Stomach (tissue), 8 donors: ENCODE measurements at regions not wholly inside any gene's neighbourhood (a gene's known extent, or its start where the extent isn't known, plus 50 kb on each side); places are given as distances from the start of the nearest gene placed in this dataset.

Source experiments
- DNase-seq, 2 donors: peaks; one replicate each; pipeline versions ENCODE4 v3.0.0 to v3.0.0-alpha.2; 2013 to 2019
- H3K27ac ChIP-seq, 5 donors: fragments of 200-600 bp in 4 of 5; sonication (generic) in 4 of 5; one replicate each; pipeline ENCODE4 v1.5.1; 2013 to 2019; ENCODE audit warnings: mild to moderate bottlenecking in 1 of 5, moderate library complexity in 1 of 5
- H3K27me3 ChIP-seq, 3 donors: fragments of 200-600 bp; sonication (generic); one replicate each; pipeline ENCODE4 v1.5.1; 2017 to 2019; ENCODE audit warnings: mixed run types in 1 of 3
- H3K36me3 ChIP-seq, 4 donors: fragments of 200-600 bp; sonication (generic); 1 replicate in 3 of 4; 2 replicates in 1 of 4; pipeline ENCODE4 v1.5.1; 2016 to 2019
- H3K4me1 ChIP-seq, 4 donors: fragments of 200-600 bp; sonication (generic); one replicate each; pipeline ENCODE4 v1.5.1; 2016 to 2019
- H3K4me3 ChIP-seq, 4 donors: fragments of 200-600 bp; sonication (generic) in 3 of 4; one replicate each; pipeline ENCODE4 v1.5.1; 2016 to 2019; ENCODE audit warnings: mild to moderate bottlenecking in 1 of 4
- H3K9me3 ChIP-seq, 4 donors: fragments of 200-600 bp; sonication (generic); one replicate each; pipeline ENCODE4 v1.5.1; 2016 to 2019
- EP300 ChIP-seq: sonication (generic); formaldehyde crosslinking; IDR thresholded peaks from one replicate; pipeline ENCODE4 v1.6.1; 2017; ENCODE audit warnings: antibody characterized with exemption
- POLR2A ChIP-seq, 4 donors: fragments of 450-650 bp; IDR thresholded peaks; one replicate each; pipeline ENCODE4 v1.6.1; 2016; ENCODE audit warnings: antibody characterized with exemption in 4 of 4, control low read depth in 2 of 4, mild to moderate bottlenecking in 1 of 4, moderate library complexity in 1 of 4
- POLR2AphosphoS5 ChIP-seq, 3 donors: sonication (generic); formaldehyde crosslinking; IDR thresholded peaks; one replicate each; pipeline ENCODE4 v1.6.1; 2016; ENCODE audit warnings: antibody characterized with exemption in 3 of 3
- WGBS, 5 donors: extraction: QIAGEN DNeasy Blood & Tissue Kit in 3 of 5; methylation state at CpG; one replicate each; pipeline versions ENCODE4 v1.1.5 to v1.1.7; 2013 to 2018; 5-methylcytosine and 5-hydroxymethylcytosine counted together
- intact Hi-C: fragments of 100-400 bp; cut with DNase I; formaldehyde crosslinking; loops from one replicate; pipeline ENCODE4 v1.15.1; 2023; ENCODE audit warnings: low total_unique reads
- TF ChIP-seq, protein P1 (sequence below), 7 experiments: fragments of 450-650 bp in 4 of 7; fragments of 200-600 bp in 3 of 7; sonication (generic) in 3 of 7; IDR thresholded peaks; one replicate each; pipeline ENCODE4 v1.5.1; 2016 to 2019; ENCODE audit warnings: antibody characterized with exemption in 7 of 7, control low read depth in 2 of 7, mild to moderate bottlenecking in 1 of 7
- donor health status: healthy with polysubstance abuse.
- donor health status: Bipolar disorder and iron deficiency.
- donor health status: healthy.

DNA sequence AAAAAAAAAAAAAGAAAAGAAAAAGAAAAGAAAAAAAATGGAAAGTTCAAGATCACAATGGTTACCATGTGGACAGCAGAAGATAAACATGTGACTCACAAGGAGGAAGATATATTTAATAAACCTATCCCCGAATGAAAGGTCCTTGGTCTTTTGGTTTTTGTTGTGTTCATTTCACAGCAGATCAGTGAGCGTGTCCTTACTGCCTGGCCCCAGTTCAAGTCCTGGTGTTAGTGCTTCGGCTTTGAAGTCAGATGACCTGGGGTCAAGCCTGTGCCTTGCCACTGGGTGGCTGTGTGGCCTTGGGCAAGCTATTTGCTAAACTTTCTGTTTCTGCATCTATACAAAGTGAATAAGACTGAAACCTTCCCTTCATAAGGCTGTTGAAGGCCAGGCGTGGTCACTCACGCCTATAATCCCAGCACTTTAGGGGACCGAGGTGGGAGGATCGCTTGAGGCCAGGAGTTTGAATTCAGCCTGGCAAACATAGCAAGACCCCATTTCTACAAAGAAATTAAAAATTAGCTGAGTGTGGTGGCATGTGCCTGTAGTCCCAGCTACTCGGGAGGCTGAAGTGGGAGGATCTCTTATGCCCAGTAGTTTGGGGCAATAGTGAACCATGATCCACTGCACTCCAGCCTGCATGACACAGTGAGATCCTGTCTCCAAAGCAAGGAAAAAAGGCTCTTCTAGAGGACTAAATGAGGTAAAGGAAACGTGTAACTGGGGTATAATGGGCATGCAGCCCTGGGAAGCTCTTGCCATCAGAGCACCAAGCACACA lies 94.5 kb upstream of the SPATA31D4 start:
- no peak overlapping the region for H3K4me3 ChIP-seq
- no peaks in the 10 kb centered on the region for H3K9me3 ChIP-seq
- TF ChIP-seq, protein P1, sequence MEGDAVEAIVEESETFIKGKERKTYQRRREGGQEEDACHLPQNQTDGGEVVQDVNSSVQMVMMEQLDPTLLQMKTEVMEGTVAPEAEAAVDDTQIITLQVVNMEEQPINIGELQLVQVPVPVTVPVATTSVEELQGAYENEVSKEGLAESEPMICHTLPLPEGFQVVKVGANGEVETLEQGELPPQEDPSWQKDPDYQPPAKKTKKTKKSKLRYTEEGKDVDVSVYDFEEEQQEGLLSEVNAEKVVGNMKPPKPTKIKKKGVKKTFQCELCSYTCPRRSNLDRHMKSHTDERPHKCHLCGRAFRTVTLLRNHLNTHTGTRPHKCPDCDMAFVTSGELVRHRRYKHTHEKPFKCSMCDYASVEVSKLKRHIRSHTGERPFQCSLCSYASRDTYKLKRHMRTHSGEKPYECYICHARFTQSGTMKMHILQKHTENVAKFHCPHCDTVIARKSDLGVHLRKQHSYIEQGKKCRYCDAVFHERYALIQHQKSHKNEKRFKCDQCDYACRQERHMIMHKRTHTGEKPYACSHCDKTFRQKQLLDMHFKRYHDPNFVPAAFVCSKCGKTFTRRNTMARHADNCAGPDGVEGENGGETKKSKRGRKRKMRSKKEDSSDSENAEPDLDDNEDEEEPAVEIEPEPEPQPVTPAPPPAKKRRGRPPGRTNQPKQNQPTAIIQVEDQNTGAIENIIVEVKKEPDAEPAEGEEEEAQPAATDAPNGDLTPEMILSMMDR (IDR thresholded peaks at IDR 0.05), result no peak
- peak in 1 of 3 donors; percentile 8 for TF ChIP-seq POLR2AphosphoS5 (IDR thresholded peaks at IDR 0.05)
- no peaks in the 10 kb centered on the region for H3K36me3 ChIP-seq
- WGBS, 5 donors, result 71 to 78% (median 73%) methylated on average over 9 of the region's 9 CpGs
- peaks cover 0 to 9% (median 4%) of the 10 kb centered on the region in 4 donors for H3K4me1 ChIP-seq
- intact Hi-C loops, result no loop called here
- DNase-seq, result peak in 1 of 2 donors; percentile 31
- peak overlapping the region in 2 of 5 donors; percentile 20 to 41 for H3K27ac ChIP-seq
- no peaks in the 10 kb centered on the region for H3K27me3 ChIP-seq

DNA sequence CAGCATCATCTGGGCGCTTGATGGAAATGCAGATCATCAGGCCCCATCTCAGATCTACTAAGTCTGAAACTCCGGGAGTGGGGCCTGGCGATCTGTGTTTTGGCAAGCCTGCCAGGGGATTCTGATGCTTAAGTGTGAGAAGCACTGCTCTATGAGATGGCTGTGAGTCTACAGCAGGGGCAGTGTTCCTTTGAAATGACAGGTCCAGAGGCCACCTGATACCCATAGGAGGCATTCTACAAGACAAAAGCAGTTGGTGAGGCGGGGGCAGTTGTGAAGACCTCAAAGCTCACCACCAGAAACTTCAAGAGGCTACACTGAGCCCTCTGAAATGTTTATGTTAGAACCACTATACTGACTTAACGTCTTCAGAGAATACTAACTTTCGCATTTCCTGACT lies 86.9 kb upstream of the SPATA31D4 start:
- no peak overlapping the region for H3K4me3 ChIP-seq
- H3K9me3 ChIP-seq, result no peaks in the 10 kb centered on the region
- intact Hi-C loops, result no loop called here
- H3K27ac ChIP-seq, result no peak overlapping the region
- no peaks in the 10 kb centered on the region for H3K27me3 ChIP-seq
- TF ChIP-seq POLR2AphosphoS5 (IDR thresholded peaks at IDR 0.05) (no peak), EP300 (no peak), POLR2A (IDR thresholded peaks at IDR 0.05) (no peak)
- TF ChIP-seq, protein P1 (IDR thresholded peaks at IDR 0.05), result no peak
- 79 to 96% (median 93%) methylated on average over 6 of the region's 6 CpGs for WGBS, 5 donors
- DNase-seq, result no peak
- H3K36me3 ChIP-seq, result no peaks in the 10 kb centered on the region
- no peaks in the 10 kb centered on the region for H3K4me1 ChIP-seq

DNA sequence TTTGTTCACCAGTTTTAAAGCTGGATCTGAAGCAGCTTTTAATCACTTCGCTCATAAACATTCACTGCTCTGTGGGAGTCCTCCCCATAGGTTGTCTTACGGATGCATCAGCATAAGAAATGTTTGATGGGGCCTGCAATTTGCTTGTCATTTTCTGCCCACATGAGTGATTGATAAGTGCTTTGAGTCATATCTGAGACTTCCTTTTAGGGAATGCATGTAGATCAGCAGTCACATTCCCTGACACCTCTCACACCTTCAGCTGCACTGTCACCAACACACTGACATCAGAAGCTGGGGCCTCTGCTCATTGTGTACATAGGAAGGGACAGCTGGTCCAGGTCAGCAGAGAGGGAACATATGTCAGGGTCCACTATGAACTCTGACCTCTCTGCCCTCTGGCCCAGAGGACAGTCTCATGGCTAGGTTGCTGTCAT lies 84.1 kb upstream of the SPATA31D4 start:
- Histone ChIP-seq H3K36me3 (no peaks in the 10 kb centered on the region), H3K4me1 (peaks cover 0 to 8% (median 4%) of the 10 kb centered on the region in 4 donors), H3K4me3 (no peak overlapping the region), H3K27ac (peak overlapping the region in 1 of 5 donors; percentile 31), H3K9me3 (no peaks in the 10 kb centered on the region), H3K27me3 (no peaks in the 10 kb centered on the region)
- WGBS, 5 donors, result 93 to 100% (median 94%) methylated on average over 2 of the region's 2 CpGs
- intact Hi-C loops, result no loop called here
- TF ChIP-seq POLR2A (IDR thresholded peaks at IDR 0.05), result no peak
- no peak for TF ChIP-seq EP300
- TF ChIP-seq, protein P1 (IDR thresholded peaks at IDR 0.05), result no peak
- no peak for DNase-seq

DNA sequence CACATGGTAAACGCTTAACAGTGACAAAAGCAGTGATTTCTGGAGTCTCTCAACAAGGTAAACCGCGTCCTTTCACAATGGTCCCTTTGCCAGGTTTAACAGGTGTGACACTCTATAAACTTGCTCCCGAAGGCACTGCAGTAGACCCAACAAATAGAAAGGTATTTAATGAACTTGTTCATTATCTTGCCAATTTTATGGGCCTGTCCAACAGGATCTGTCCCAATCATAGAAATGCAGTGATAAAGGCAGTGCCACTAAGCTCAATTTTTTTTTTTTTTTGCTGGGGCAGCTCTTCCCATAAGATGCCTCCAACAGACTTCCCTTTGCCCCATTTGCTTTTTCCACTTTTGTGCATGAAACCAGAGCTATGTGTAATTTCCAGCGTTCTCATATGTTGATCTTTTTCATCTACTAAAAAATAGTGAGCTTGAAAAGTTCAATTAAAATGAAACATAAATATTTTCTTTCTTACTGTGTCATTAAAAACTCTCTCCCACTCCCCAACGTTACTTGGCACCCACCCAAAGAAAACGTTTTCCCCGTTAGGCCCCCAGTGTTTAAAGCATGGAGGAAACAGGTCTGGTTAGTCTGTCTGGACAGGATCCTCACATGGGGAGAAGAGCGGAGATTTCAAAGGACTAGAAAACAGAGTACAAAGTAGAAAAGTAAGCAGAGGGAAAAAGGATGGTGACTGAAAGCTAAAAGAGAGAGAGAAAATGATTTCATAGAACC lies 80.9 kb upstream of the SPATA31D4 start:
- Histone ChIP-seq H3K9me3 (no peaks in the 10 kb centered on the region), H3K36me3 (no peaks in the 10 kb centered on the region), H3K4me3 (no peak overlapping the region), H3K4me1 (peaks cover 0 to 8% (median 4%) of the 10 kb centered on the region in 4 donors), H3K27me3 (no peaks in the 10 kb centered on the region), H3K27ac (no peak overlapping the region)
- DNase-seq, result no peak
- TF ChIP-seq POLR2A (IDR thresholded peaks at IDR 0.05) (no peak), EP300 (no peak), POLR2AphosphoS5 (IDR thresholded peaks at IDR 0.05) (no peak)
- TF ChIP-seq, protein P1 (IDR thresholded peaks at IDR 0.05), result no peak
- 28 to 49% (median 44%) methylated on average over 9 of the region's 9 CpGs for WGBS, 5 donors
- intact Hi-C loops, result no loop called here
